GM06990 (cell line): ENCODE measurements at regions not wholly inside any gene's neighbourhood (a gene's known extent, or its start where the extent isn't known, plus 50 kb on each side); places are given as distances from the start of the nearest gene placed in this dataset.

ENCODE experiments used
- DNase-seq: peaks from one replicate; pipeline ENCODE4 v3.0.0-alpha.2; 2011; ENCODE audit not compliant: insufficient read length; ENCODE audit errors: extremely low read depth
- H3K27me3 ChIP-seq: replicated peaks from 2 replicates; pipeline ENCODE4 v1.6.0; 2011; ENCODE audit warnings: low read length; ENCODE audit not compliant: control insufficient read depth, insufficient read depth
- H3K36me3 ChIP-seq: 2 replicates; pipeline ENCODE4 v1.5.1; 2011; ENCODE audit warnings: low read length; ENCODE audit not compliant: control insufficient read depth, insufficient read depth
- H3K4me3 ChIP-seq: replicated peaks from 2 replicates; pipeline ENCODE4 v1.5.1; 2011; ENCODE audit warnings: low read depth, mild to moderate bottlenecking, control low read depth, low read length
- CTCF ChIP-seq: IDR thresholded peaks from 2 replicates; pipeline ENCODE4 v1.5.1; 2011; ENCODE audit warnings: low read length, control low read depth, mild to moderate bottlenecking, inconsistent platforms; ENCODE audit not compliant: insufficient read depth, poor library complexity, severe bottlenecking

GRCh38 chr2:129798301-129798581, 181.2 kb upstream of the RAB6C start:
- H3K27me3 ChIP-seq = no peaks in the 10 kb centered on the region; the same call in none of the 2 replicates

GRCh38 chr2:129798626-129799025, 180.8 kb upstream of the RAB6C start:
- no peak for TF ChIP-seq CTCF
- no peaks in the 10 kb centered on the region; the same call in none of the 2 replicates for H3K27me3 ChIP-seq
- H3K36me3 ChIP-seq = no peaks in the 10 kb centered on the region
- no peak overlapping the region for H3K4me3 ChIP-seq
- DNase-seq = no peak

More at GRCh38 chr2:129798301-129798581, 181.2 kb upstream of the RAB6C start:
- H3K36me3 ChIP-seq = no peaks in the 10 kb centered on the region
- H3K4me3 ChIP-seq = no peak overlapping the region
- TF ChIP-seq CTCF = no peak
- no peak for DNase-seq

- no peak for DNase-seq
- Histone ChIP-seq H3K27me3 (no peaks in the 10 kb centered on the region; the same call in none of the 2 replicates), H3K36me3 (no peaks in the 10 kb centered on the region), H3K4me3 (no peak overlapping the region)
- no peak for TF ChIP-seq CTCF
Measured at GRCh38 chr2:129799036-129799958, 180.2 kb upstream of the RAB6C start.

GRCh38 chr2:129800285-129800684, 179.2 kb upstream of the RAB6C start:
- TF ChIP-seq CTCF = no peak
- Histone ChIP-seq H3K36me3 (no peaks in the 10 kb centered on the region), H3K27me3 (no peaks in the 10 kb centered on the region; the same call in none of the 2 replicates), H3K4me3 (no peak overlapping the region)
- DNase-seq = no peak

GRCh38 chr2:129800686-129801085, 178.8 kb upstream of the RAB6C start:
- H3K36me3 ChIP-seq = no peaks in the 10 kb centered on the region
- DNase-seq = no peak
- no peak overlapping the region for H3K4me3 ChIP-seq
- TF ChIP-seq CTCF = no peak
- no peaks in the 10 kb centered on the region; the same call in none of the 2 replicates for H3K27me3 ChIP-seq
